SK-N-SH (cell line): ENCODE measurements at regions not wholly inside any gene's neighbourhood (a gene's known extent, or its start where the extent isn't known, plus 50 kb on each side); places are given as distances from the start of the nearest gene placed in this dataset.

Experiments
- EP300 ChIP-seq, 2 experiments: IDR thresholded peaks; 2 replicates each; pipeline versions ENCODE4 v1.4.0 to v1.6.1; 2012; ENCODE audit warnings: borderline replicate concordance in 1 of 2, low read depth in 1 of 2, low read length in 1 of 2
- JUND ChIP-seq: IDR thresholded peaks from 2 replicates; pipeline ENCODE4 v1.4.0; 2012
- NFIC ChIP-seq: IDR thresholded peaks from 2 replicates; pipeline ENCODE4 v1.4.0; 2012; ENCODE audit warnings: borderline replicate concordance
- POLR2AphosphoS5 ChIP-seq: IDR thresholded peaks from 2 replicates; pipeline ENCODE4 v1.6.1; 2012; ENCODE audit warnings: low read depth, low read length
- RAD21 ChIP-seq: IDR thresholded peaks from 2 replicates; pipeline ENCODE4 v1.6.1; 2012; ENCODE audit warnings: mild to moderate bottlenecking, low read length
- TF ChIP-seq, protein P1 (sequence below): fragments of 200-600 bp; sonication (generic); IDR thresholded peaks from 2 replicates; pipeline ENCODE4 v1.6.1; 2017; ENCODE audit warnings: antibody characterized with exemption, mild to moderate bottlenecking, moderate library complexity
- TF ChIP-seq, protein P2 (sequence below): IDR thresholded peaks from 2 replicates; pipeline ENCODE4 v1.4.0; 2012; ENCODE audit warnings: low read depth
- TF ChIP-seq, protein P3 (sequence below): IDR thresholded peaks from 2 replicates; pipeline ENCODE4 v1.4.0; 2012; ENCODE audit warnings: low read depth, borderline replicate concordance

DNA sequence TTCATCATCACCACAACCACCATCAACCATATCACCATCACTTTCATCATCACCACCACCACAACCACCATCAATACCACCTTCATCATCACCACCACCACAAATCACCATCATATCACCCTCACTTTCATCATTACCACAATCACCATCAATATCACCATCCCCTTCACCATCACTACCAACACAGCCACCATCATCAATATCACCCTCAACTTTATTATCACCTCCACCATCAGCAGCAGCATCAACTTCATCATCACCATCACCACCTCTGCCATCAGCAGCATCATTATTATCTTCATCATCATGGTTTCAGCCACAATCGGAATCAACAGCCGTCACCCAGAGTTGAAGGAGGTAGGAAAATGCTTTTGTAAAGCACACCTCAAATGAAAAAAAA lies 225.7 kb upstream of the SULF2 start:
- TF ChIP-seq, protein P1, sequence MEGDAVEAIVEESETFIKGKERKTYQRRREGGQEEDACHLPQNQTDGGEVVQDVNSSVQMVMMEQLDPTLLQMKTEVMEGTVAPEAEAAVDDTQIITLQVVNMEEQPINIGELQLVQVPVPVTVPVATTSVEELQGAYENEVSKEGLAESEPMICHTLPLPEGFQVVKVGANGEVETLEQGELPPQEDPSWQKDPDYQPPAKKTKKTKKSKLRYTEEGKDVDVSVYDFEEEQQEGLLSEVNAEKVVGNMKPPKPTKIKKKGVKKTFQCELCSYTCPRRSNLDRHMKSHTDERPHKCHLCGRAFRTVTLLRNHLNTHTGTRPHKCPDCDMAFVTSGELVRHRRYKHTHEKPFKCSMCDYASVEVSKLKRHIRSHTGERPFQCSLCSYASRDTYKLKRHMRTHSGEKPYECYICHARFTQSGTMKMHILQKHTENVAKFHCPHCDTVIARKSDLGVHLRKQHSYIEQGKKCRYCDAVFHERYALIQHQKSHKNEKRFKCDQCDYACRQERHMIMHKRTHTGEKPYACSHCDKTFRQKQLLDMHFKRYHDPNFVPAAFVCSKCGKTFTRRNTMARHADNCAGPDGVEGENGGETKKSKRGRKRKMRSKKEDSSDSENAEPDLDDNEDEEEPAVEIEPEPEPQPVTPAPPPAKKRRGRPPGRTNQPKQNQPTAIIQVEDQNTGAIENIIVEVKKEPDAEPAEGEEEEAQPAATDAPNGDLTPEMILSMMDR = no peak
- TF ChIP-seq JUND = no peak
- TF ChIP-seq, protein P2, sequence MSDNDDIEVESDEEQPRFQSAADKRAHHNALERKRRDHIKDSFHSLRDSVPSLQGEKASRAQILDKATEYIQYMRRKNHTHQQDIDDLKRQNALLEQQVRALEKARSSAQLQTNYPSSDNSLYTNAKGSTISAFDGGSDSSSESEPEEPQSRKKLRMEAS = no peak
- TF ChIP-seq RAD21 = no peak
- TF ChIP-seq NFIC = no peak
- TF ChIP-seq POLR2AphosphoS5 = no peak
- TF ChIP-seq, protein P3, sequence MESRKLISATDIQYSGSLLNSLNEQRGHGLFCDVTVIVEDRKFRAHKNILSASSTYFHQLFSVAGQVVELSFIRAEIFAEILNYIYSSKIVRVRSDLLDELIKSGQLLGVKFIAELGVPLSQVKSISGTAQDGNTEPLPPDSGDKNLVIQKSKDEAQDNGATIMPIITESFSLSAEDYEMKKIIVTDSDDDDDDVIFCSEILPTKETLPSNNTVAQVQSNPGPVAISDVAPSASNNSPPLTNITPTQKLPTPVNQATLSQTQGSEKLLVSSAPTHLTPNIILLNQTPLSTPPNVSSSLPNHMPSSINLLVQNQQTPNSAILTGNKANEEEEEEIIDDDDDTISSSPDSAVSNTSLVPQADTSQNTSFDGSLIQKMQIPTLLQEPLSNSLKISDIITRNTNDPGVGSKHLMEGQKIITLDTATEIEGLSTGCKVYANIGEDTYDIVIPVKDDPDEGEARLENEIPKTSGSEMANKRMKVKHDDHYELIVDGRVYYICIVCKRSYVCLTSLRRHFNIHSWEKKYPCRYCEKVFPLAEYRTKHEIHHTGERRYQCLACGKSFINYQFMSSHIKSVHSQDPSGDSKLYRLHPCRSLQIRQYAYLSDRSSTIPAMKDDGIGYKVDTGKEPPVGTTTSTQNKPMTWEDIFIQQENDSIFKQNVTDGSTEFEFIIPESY = no peak
- no peak for TF ChIP-seq EP300 (IDR thresholded peaks at IDR 0.05; ENCODE audit: borderline replicate concordance in 1 of 2, low read depth in 1 of 2, low read length in 1 of 2)
